AG10803 (cell line): ENCODE measurements at regions not wholly inside any gene's neighbourhood (a gene's known extent, or its start where the extent isn't known, plus 50 kb on each side); places are given as distances from the start of the nearest gene placed in this dataset.

Experiments used
- DNase-seq: peaks from one replicate; pipeline ENCODE4 v3.0.0; 2010; ENCODE audit warnings: low read depth
- H3K4me3 ChIP-seq: 2 replicates; pipeline ENCODE4 v1.5.1; 2011; ENCODE audit warnings: mild to moderate bottlenecking, low read length, control low read depth
- TF ChIP-seq, protein P1 (sequence below): conservative IDR thresholded peaks from 2 replicates; pipeline ENCODE4 v1.5.1; 2011; ENCODE audit warnings: mild to moderate bottlenecking, low read length, control low read depth, inconsistent platforms

DNA sequence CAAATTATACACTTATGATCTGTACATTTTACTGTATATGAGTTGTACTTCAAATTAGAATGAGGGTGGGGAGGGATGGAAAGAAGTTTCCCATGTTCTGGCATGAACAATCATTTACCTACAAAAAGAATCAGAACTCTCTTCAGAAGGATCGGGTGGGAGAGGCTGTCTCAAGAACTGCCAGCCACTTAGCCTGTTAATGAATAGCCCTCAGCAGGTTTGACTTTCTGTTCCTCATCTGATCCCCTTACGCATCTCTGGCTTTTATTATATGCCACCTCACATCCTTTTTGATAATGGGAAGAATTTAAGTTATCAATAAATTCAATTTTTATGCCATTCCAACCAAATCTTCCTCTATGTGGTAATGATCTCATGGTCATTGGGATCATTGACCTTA, 168.3 kb upstream of the TGFBR2 start:
- no peak overlapping the region for H3K4me3 ChIP-seq
- TF ChIP-seq, protein P1, sequence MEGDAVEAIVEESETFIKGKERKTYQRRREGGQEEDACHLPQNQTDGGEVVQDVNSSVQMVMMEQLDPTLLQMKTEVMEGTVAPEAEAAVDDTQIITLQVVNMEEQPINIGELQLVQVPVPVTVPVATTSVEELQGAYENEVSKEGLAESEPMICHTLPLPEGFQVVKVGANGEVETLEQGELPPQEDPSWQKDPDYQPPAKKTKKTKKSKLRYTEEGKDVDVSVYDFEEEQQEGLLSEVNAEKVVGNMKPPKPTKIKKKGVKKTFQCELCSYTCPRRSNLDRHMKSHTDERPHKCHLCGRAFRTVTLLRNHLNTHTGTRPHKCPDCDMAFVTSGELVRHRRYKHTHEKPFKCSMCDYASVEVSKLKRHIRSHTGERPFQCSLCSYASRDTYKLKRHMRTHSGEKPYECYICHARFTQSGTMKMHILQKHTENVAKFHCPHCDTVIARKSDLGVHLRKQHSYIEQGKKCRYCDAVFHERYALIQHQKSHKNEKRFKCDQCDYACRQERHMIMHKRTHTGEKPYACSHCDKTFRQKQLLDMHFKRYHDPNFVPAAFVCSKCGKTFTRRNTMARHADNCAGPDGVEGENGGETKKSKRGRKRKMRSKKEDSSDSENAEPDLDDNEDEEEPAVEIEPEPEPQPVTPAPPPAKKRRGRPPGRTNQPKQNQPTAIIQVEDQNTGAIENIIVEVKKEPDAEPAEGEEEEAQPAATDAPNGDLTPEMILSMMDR: no peak
- no peak for DNase-seq

DNA sequence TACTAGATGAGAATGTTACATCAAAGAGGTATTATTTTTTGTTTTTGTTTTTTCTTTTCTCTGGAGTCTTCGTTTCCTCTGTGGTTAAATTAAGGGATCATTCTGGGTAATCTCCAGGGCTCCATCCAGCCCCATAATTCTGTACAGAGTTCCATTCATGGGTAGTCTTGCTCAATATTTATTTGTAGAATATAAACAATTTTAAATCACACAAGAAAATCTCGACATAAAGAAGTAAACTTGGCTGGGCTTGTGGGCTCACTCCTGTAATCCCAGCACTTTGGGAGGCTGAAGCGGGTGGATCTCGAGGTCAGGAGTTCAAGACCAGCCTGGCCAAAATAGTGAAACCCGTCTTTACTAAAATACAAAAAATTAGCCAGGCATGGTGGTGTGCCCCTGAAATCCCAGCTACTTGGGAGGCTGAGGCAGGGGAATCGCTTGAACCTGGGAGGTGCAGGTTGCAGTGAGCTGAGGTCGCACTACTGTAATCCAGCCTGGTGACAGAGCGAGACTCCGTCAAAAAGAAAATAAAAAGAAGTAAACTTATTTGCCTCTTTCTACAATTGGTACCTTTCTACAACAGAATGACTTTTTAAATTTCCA, 166.8 kb upstream of the TGFBR2 start:
- TF ChIP-seq, protein P1: no peak
- no peak for DNase-seq

DNA sequence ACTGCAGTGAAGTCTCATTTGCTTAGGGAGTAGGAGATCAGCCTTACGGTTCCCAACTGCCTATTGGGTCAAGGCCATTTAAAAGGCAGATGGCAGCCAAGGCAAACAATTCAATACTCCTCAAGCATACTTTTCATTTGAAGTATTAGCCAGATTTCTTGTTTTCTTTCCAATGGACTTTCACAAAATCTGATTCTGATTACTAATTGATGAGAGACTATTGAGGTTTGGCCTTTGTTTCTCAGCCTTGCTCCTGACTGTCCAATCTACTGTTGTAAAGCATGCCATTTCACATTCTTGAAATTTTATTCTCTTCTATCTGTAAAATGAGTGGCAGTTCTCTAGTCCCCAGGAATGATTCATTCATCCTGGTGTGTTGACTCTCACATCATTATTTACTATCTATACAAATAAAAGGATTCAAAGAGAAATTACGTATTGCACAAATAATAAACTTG, 166.2 kb upstream of the TGFBR2 start:
- H3K4me3 ChIP-seq: no peak overlapping the region
- TF ChIP-seq, protein P1: no peak
- DNase-seq: peak; percentile 84

More for the DNA sequence above, 166.8 kb upstream of the TGFBR2 start:
- H3K4me3 ChIP-seq: no peak overlapping the region

DNA sequence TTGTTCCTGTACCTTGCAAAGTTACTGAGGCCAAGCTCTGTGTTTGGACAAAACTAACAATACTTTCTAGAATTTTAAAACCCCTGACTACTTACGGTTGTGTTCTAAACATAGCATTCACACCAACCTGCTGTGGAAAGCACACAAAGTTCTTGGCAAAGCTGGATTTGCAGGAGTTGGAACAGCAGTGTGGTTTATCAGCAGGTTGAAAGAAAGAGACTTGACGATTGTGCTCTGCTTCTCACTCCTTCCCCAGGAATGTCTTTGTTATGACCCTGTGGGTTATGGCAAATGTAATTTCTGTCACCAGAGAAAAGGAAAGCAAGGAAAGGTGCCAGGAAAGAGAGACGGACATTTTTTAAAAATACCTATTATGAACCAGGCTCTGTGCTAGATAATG, 165.5 kb upstream of the TGFBR2 start:
- no peak overlapping the region for H3K4me3 ChIP-seq
- DNase-seq: no peak
- TF ChIP-seq, protein P1: no peak

DNA sequence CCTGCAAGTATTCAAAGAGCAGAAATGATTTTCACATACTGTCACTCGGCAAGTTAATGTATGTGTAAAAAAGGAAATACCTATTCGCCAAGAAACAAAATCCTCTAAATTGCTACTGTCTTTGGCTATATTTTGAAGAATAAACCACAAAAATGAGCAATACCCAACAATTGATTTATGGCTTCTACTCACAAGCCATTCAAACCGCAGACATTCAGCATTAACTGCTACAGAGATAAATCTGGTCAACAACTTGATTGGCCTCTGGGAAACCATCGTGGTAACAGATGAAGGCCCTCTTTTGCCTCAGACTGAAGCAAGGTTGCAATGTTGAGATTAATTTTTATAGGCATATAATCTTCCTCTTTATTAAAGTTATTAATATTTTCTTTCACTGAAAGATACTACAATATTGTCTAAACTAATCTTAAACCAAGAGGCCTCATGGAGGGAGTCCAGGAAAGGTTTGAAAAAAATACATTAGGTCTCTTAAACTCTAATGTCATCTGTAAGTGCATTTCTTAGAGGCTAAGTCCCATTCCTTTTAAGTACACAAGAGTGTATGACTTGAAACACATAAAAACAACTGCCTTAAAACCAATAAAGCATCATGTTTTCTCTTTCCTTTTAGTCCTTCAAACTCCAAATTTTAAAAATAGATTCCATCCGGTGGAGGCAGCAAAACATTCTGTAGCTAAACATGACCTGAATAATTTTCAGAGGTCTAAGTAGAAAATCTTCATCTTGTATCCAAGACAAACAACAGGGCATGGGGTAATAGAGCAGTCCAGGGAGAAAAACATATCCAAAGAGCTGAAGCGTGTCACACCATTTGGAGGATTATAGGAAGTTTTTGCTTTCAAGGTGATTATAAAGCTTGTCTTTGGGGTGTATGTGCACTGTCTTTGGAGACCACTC, 162.4 kb upstream of the TGFBR2 start:
- TF ChIP-seq, protein P1: no peak; the same call in 1 of the 2 replicates
- peak; percentile 73 for DNase-seq
- H3K4me3 ChIP-seq: no peak overlapping the region

DNA sequence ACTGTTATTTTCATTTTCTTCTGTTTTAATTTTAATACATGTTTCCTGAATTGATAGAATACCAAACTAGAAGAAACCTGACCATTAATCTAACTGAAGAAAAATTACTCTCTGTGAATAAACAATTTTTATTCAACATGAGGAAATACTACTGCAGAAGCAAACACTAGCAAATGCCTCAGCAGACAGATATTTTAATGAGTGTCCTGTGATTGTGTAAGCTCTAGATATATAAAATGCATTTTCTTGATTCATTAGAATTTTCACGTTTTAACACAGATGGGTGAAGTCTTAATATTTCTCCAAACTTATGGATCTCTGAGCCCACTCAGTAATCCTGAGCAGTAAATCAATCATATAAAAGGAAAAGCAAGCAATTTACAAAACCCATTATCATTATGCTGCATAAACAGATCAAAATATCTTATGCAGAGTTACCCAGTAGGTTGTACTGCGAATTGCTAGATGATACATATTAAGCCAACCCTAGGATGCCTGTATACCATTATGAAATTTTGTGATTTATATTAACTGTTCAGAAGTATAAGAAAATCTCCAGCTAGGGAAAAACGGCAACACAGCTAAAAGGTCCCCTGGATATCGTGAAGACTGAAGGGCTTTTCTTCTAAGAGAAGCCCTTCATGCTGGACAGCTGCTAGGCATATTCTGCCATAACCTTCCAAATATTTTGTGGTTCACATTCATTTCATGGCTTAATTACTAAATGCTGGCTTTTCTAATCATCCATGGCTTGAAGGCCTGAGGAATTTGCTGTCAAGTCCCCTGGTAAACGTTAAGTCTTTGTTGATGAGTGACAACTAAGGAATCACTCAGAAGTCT, 157.7 kb upstream of the TGFBR2 start:
- no peak overlapping the region for H3K4me3 ChIP-seq
- TF ChIP-seq, protein P1: no peak
- DNase-seq: peak; percentile 82
